ENCODE measurements at regions not wholly inside any gene's neighbourhood (a gene's known extent, or its start where the extent isn't known, plus 50 kb on each side); places are given as distances from the start of the nearest gene placed in this dataset.

GRCh38 chrX:22424919-22425318, 152.2 kb downstream of the CBLL2 start:
- H3K4me1 ChIP-seq, result no peaks in the 10 kb centered on the region
- DNase-seq (ENCODE audit: low spot score in 2 of 2), result no peak
- H3K27ac ChIP-seq, result no peak overlapping the region
- H3K9me3 ChIP-seq, result no peaks in the 10 kb centered on the region
- H3K27me3 ChIP-seq, result peaks cover 0 to 6% of the 10 kb centered on the region in 2 donors
- TF ChIP-seq POLR2A (IDR thresholded peaks at IDR 0.05) (no peak), CTCF (IDR thresholded peaks at IDR 0.05) (no peak), POLR2AphosphoS5 (IDR thresholded peaks at IDR 0.05) (no peak)
- no peak overlapping the region for H3K4me3 ChIP-seq
- no peaks in the 10 kb centered on the region for H3K36me3 ChIP-seq
- intact Hi-C loops (cut with DNase I; ENCODE audit: low total_unique reads), result no loop called here

- TF ChIP-seq POLR2AphosphoS5 (IDR thresholded peaks at IDR 0.05) (no peak), POLR2A (IDR thresholded peaks at IDR 0.05) (no peak), CTCF (IDR thresholded peaks at IDR 0.05) (no peak)
- no peaks in the 10 kb centered on the region for H3K36me3 ChIP-seq
- H3K4me3 ChIP-seq, result no peak overlapping the region
- no peaks in the 10 kb centered on the region for H3K4me1 ChIP-seq
- H3K9me3 ChIP-seq, result no peaks in the 10 kb centered on the region
- peaks cover 0 to 17% of the 10 kb centered on the region in 2 donors for H3K27me3 ChIP-seq
- DNase-seq (ENCODE audit: low spot score in 2 of 2), result no peak
- H3K27ac ChIP-seq, result no peak overlapping the region
- intact Hi-C loops (cut with DNase I; ENCODE audit: low total_unique reads), result no loop called here
These were observed 157.0 kb downstream of the CBLL2 start for GRCh38 chrX:22429704-22430103.

GRCh38 chrX:22430701-22431100, 158.0 kb downstream of the CBLL2 start:
- H3K36me3 ChIP-seq, result no peaks in the 10 kb centered on the region
- no peak for DNase-seq (ENCODE audit: low spot score in 2 of 2)
- no peaks in the 10 kb centered on the region for H3K9me3 ChIP-seq
- no peak overlapping the region for H3K27ac ChIP-seq
- H3K27me3 ChIP-seq, result peaks cover 0 to 18% of the 10 kb centered on the region in 2 donors
- intact Hi-C loops (cut with DNase I; ENCODE audit: low total_unique reads), result no loop called here
- H3K4me3 ChIP-seq, result no peak overlapping the region
- no peak for TF ChIP-seq CTCF (IDR thresholded peaks at IDR 0.05)
- no peak for TF ChIP-seq POLR2AphosphoS5 (IDR thresholded peaks at IDR 0.05)
- no peak for TF ChIP-seq POLR2A (IDR thresholded peaks at IDR 0.05)
- H3K4me1 ChIP-seq, result no peaks in the 10 kb centered on the region

- Histone ChIP-seq H3K4me1 (no peaks in the 10 kb centered on the region), H3K36me3 (no peaks in the 10 kb centered on the region), H3K27ac (no peak overlapping the region), H3K27me3 (peaks cover 0 to 15% of the 10 kb centered on the region in 2 donors), H3K9me3 (no peaks in the 10 kb centered on the region), H3K4me3 (no peak overlapping the region)
- intact Hi-C loops (cut with DNase I; ENCODE audit: low total_unique reads), result no loop called here
- no peak for DNase-seq (ENCODE audit: low spot score in 2 of 2)
- no peak for TF ChIP-seq POLR2A (IDR thresholded peaks at IDR 0.05)
- no peak for TF ChIP-seq POLR2AphosphoS5 (IDR thresholded peaks at IDR 0.05)
- TF ChIP-seq CTCF (IDR thresholded peaks at IDR 0.05), result no peak
These were observed 160.8 kb downstream of the CBLL2 start for GRCh38 chrX:22433292-22434070.

GRCh38 chrX:22445880-22446279, 173.2 kb downstream of the CBLL2 start:
- H3K27me3 ChIP-seq, result peaks cover 0 to 4% of the 10 kb centered on the region in 2 donors

More at GRCh38 chrX:22445880-22446279, 173.2 kb downstream of the CBLL2 start:
- DNase-seq (ENCODE audit: low spot score in 2 of 2), result no peak
- H3K9me3 ChIP-seq, result peaks cover 0 to 9% of the 10 kb centered on the region in 2 donors
- H3K4me3 ChIP-seq, result no peak overlapping the region
- no peaks in the 10 kb centered on the region for H3K36me3 ChIP-seq
- intact Hi-C loops (cut with DNase I; ENCODE audit: low total_unique reads), result no loop called here
- TF ChIP-seq CTCF (IDR thresholded peaks at IDR 0.05) (no peak), POLR2A (IDR thresholded peaks at IDR 0.05) (no peak), POLR2AphosphoS5 (IDR thresholded peaks at IDR 0.05) (no peak)
- no peak overlapping the region for H3K27ac ChIP-seq
- no peaks in the 10 kb centered on the region for H3K4me1 ChIP-seq
